ENCODE measurements at regions not wholly inside any gene's neighbourhood (a gene's known extent, or its start where the extent isn't known, plus 50 kb on each side); places are given as distances from the start of the nearest gene placed in this dataset.

- dilution Hi-C loops (cut with MboI; ENCODE audit: extremely low pct_ligation_motif_present, low sequenced_read_pairs) = no loop called here
- TF ChIP-seq EZH2 (IDR thresholded peaks at IDR 0.05; ENCODE audit: low read length) (no peak), CTCF (optimal IDR thresholded peaks at IDR 0.05 in 1 of 3, IDR thresholded peaks at IDR 0.05 in 1 of 3, conservative IDR thresholded peaks at IDR 0.05 in 1 of 3; ENCODE audit: extremely low read depth in 1 of 3, insufficient read depth in 2 of 3, low read length in 3 of 3) (no peak)
Measured at GRCh38 chr11:130778705-130779104, 137.6 kb downstream of the SNX19 start.

GRCh38 chr11:130779267-130779666 is 137.0 kb downstream of the SNX19 start:
- Histone ChIP-seq H3K9me3 (ENCODE audit: control insufficient read depth, low read depth, low read length) (no peaks in the 10 kb centered on the region), H3K9me1 (ENCODE audit: control insufficient read depth, extremely low read depth, insufficient read depth, low read length) (no peaks in the 10 kb centered on the region), H3K27me3 (ENCODE audit: control insufficient read depth, extremely low read depth, insufficient read depth, low read length) (no peaks in the 10 kb centered on the region), H4K20me1 (ENCODE audit: control insufficient read depth, extremely low read depth, insufficient read depth, low read length) (no peaks in the 10 kb centered on the region), H3K4me2 (ENCODE audit: control insufficient read depth, extremely low read depth, insufficient read depth, low read depth, low read length) (no peak overlapping the region), H3K79me2 (ENCODE audit: control insufficient read depth, insufficient read depth, low read length) (no peaks in the 10 kb centered on the region), H3K9ac (ENCODE audit: control insufficient read depth, extremely low read depth, insufficient read depth, low read length) (no peak overlapping the region), H3K4me1 (ENCODE audit: control insufficient read depth, extremely low read depth, insufficient read depth, low read length) (peaks cover 28% of the 10 kb centered on the region), H3K4me3 (ENCODE audit: control insufficient read depth in 2 of 3, extremely low read depth in 1 of 3, insufficient read depth in 2 of 3, low read depth in 1 of 3, low read length in 3 of 3) (no peak overlapping the region), H3K36me3 (ENCODE audit: control insufficient read depth in 2 of 2, extremely low read depth in 1 of 2, insufficient read depth in 2 of 2, low read length in 2 of 2) (no peaks in the 10 kb centered on the region), H3K27ac (ENCODE audit: control insufficient read depth, insufficient read depth, low read length) (no peak overlapping the region), H2AFZ (ENCODE audit: control insufficient read depth, low read length) (no peak overlapping the region)
- FAIRE-seq = no peak
- TF ChIP-seq CTCF (optimal IDR thresholded peaks at IDR 0.05 in 1 of 3, IDR thresholded peaks at IDR 0.05 in 1 of 3, conservative IDR thresholded peaks at IDR 0.05 in 1 of 3; ENCODE audit: extremely low read depth in 1 of 3, insufficient read depth in 2 of 3, low read length in 3 of 3) (no peak), EZH2 (IDR thresholded peaks at IDR 0.05; ENCODE audit: low read length) (no peak)
- dilution Hi-C loops (cut with MboI; ENCODE audit: extremely low pct_ligation_motif_present, low sequenced_read_pairs) = no loop called here
- DNase-seq (ENCODE audit: low read depth, low spot score) = no peak

More at GRCh38 chr11:130778705-130779104, 137.6 kb downstream of the SNX19 start:
- peaks cover 28% of the 10 kb centered on the region for H3K4me1 ChIP-seq (ENCODE audit: control insufficient read depth, extremely low read depth, insufficient read depth, low read length)
- H3K27me3 ChIP-seq (ENCODE audit: control insufficient read depth, extremely low read depth, insufficient read depth, low read length) = no peaks in the 10 kb centered on the region
- no peak for FAIRE-seq
- no peaks in the 10 kb centered on the region for H4K20me1 ChIP-seq (ENCODE audit: control insufficient read depth, extremely low read depth, insufficient read depth, low read length)
- no peaks in the 10 kb centered on the region for H3K9me1 ChIP-seq (ENCODE audit: control insufficient read depth, extremely low read depth, insufficient read depth, low read length)
- no peak overlapping the region for H3K4me2 ChIP-seq (ENCODE audit: control insufficient read depth, extremely low read depth, insufficient read depth, low read depth, low read length)
- no peak overlapping the region for H3K4me3 ChIP-seq (ENCODE audit: control insufficient read depth in 2 of 3, extremely low read depth in 1 of 3, insufficient read depth in 2 of 3, low read depth in 1 of 3, low read length in 3 of 3)
- H3K79me2 ChIP-seq (ENCODE audit: control insufficient read depth, insufficient read depth, low read length) = no peaks in the 10 kb centered on the region
- H3K36me3 ChIP-seq (ENCODE audit: control insufficient read depth in 2 of 2, extremely low read depth in 1 of 2, insufficient read depth in 2 of 2, low read length in 2 of 2) = no peaks in the 10 kb centered on the region
- no peaks in the 10 kb centered on the region for H3K9me3 ChIP-seq (ENCODE audit: control insufficient read depth, low read depth, low read length)
- no peak overlapping the region for H2AFZ ChIP-seq (ENCODE audit: control insufficient read depth, low read length)
- DNase-seq (ENCODE audit: low read depth, low spot score) = no peak
- no peak overlapping the region for H3K27ac ChIP-seq (ENCODE audit: control insufficient read depth, insufficient read depth, low read length)
- no peak overlapping the region for H3K9ac ChIP-seq (ENCODE audit: control insufficient read depth, extremely low read depth, insufficient read depth, low read length)
